ENCODE measurements at regions not wholly inside any gene's neighbourhood (a gene's known extent, or its start where the extent isn't known, plus 50 kb on each side); places are given as distances from the start of the nearest gene placed in this dataset.

DNA sequence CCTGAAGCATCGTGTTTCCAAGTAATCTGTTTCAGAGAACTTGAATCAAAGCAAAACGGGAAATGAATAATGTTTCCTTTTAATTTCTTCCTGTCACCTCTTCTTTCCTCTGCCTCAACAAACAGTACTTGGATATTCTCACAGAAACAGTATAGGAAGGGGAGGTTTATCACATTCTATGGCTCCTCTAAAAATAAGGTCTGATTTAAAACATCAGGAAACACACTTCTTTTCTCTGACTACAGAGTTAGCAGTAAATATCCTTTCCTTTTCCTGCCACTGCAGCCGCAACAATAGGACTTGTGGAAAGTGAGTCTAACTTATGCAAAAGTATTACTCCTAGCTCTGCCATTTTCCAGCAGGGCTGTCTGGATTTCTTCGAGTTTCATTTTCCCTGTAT is 62.3 kb downstream of the CH25H start:
- BruUV-seq (replicated peaks): no TSS peak
- H3K79me2 ChIP-seq (ENCODE audit: insufficient read depth, low read length): no peaks in the 10 kb centered on the region
- no peaks in the 10 kb centered on the region for H3K36me3 ChIP-seq (ENCODE audit: control insufficient read depth in 1 of 2, insufficient read depth in 2 of 2, low read length in 2 of 2)
- H3K4me1 ChIP-seq (ENCODE audit: control insufficient read depth in 1 of 2, insufficient read depth in 2 of 2, low read length in 2 of 2): no peaks in the 10 kb centered on the region
- RAD21 ChIA-PET (ENCODE audit: low non-redundant PET in 1 of 2, low total read pairs in 2 of 2, uncharacterized antibody in 2 of 2, unreplicated experiment in 2 of 2): no interaction called here
- intact Hi-C loops (cut with micrococcal nuclease): no loop called here
- POLR2A ChIA-PET: interaction anchor here (1.0 kb wide), 1 partner anchor 20 kb away, joined by 4 read pairs; no protein-coding TSS in a partner anchor
- CTCF ChIA-PET: no interaction called here
- DNase-seq (ENCODE audit: low read depth, low spot score) (no peak), ATAC-seq (no peak)
- H2AFZ ChIP-seq (ENCODE audit: low read depth, low read length, poor library complexity, severe bottlenecking): no peak overlapping the region
- no peak overlapping the region for H3K9ac ChIP-seq (ENCODE audit: low read length)
- H3K4me3 ChIP-seq (replicated peaks in 1 of 2; ENCODE audit: low read depth in 1 of 2, low read length in 2 of 2): no peak overlapping the region
- no peaks in the 10 kb centered on the region for H3K9me2 ChIP-seq (ENCODE audit: insufficient read depth)
- TF ChIP-seq, protein P1, sequence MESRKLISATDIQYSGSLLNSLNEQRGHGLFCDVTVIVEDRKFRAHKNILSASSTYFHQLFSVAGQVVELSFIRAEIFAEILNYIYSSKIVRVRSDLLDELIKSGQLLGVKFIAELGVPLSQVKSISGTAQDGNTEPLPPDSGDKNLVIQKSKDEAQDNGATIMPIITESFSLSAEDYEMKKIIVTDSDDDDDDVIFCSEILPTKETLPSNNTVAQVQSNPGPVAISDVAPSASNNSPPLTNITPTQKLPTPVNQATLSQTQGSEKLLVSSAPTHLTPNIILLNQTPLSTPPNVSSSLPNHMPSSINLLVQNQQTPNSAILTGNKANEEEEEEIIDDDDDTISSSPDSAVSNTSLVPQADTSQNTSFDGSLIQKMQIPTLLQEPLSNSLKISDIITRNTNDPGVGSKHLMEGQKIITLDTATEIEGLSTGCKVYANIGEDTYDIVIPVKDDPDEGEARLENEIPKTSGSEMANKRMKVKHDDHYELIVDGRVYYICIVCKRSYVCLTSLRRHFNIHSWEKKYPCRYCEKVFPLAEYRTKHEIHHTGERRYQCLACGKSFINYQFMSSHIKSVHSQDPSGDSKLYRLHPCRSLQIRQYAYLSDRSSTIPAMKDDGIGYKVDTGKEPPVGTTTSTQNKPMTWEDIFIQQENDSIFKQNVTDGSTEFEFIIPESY (IDR thresholded peaks at IDR 0.05; ENCODE audit: extremely low read depth, insufficient replicate concordance, low read length): no peak
- TF ChIP-seq FOSL1 (IDR thresholded peaks at IDR 0.05; ENCODE audit: low read depth) (no peak), POLR2A (IDR thresholded peaks at IDR 0.05; ENCODE audit: borderline replicate concordance, extremely low read depth, insufficient read depth, insufficient read length) (no peak), ZFX (IDR thresholded peaks at IDR 0.05) (no peak), YY1 (IDR thresholded peaks at IDR 0.05; ENCODE audit: extremely low read depth, insufficient replicate concordance, low read depth, low read length) (no peak)
- TF ChIP-seq, protein P2, sequence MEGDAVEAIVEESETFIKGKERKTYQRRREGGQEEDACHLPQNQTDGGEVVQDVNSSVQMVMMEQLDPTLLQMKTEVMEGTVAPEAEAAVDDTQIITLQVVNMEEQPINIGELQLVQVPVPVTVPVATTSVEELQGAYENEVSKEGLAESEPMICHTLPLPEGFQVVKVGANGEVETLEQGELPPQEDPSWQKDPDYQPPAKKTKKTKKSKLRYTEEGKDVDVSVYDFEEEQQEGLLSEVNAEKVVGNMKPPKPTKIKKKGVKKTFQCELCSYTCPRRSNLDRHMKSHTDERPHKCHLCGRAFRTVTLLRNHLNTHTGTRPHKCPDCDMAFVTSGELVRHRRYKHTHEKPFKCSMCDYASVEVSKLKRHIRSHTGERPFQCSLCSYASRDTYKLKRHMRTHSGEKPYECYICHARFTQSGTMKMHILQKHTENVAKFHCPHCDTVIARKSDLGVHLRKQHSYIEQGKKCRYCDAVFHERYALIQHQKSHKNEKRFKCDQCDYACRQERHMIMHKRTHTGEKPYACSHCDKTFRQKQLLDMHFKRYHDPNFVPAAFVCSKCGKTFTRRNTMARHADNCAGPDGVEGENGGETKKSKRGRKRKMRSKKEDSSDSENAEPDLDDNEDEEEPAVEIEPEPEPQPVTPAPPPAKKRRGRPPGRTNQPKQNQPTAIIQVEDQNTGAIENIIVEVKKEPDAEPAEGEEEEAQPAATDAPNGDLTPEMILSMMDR (IDR thresholded peaks at IDR 0.05 in 2 of 3, conservative IDR thresholded peaks at IDR 0.05 in 1 of 3; ENCODE audit: borderline replicate concordance in 1 of 3, insufficient read depth in 1 of 3, low read depth in 2 of 3, low read length in 2 of 3): no peak
- H3K27ac ChIP-seq (ENCODE audit: low read depth, low read length): no peak overlapping the region
- no peaks in the 10 kb centered on the region for H3K9me3 ChIP-seq (ENCODE audit: control insufficient read depth in 1 of 2, insufficient read depth in 1 of 2, low read depth in 1 of 2, low read length in 2 of 2)
- H4K20me1 ChIP-seq (ENCODE audit: insufficient read depth): no peaks in the 10 kb centered on the region
- H3K27me3 ChIP-seq (ENCODE audit: insufficient read depth, low read length): no peaks in the 10 kb centered on the region
- no peak overlapping the region for H3K4me2 ChIP-seq (ENCODE audit: low read length)
